HFFc6 (cell line): ENCODE measurements at regions not wholly inside any gene's neighbourhood (a gene's known extent, or its start where the extent isn't known, plus 50 kb on each side); places are given as distances from the start of the nearest gene placed in this dataset.

ENCODE experiments used
- DNase-seq: peaks from one replicate; pipeline ENCODE4 v3.0.0-alpha.2; 2018
- H3K27ac Mint-ChIP-seq: 2 replicates; pipeline ENCODE4 v1.8.0; 2020; ENCODE audit warnings: mild to moderate bottlenecking, mixed read lengths
- H3K27me3 Mint-ChIP-seq: 2 replicates; pipeline ENCODE4 v1.8.0; 2021; ENCODE audit warnings: mild to moderate bottlenecking, moderate library complexity, mixed read lengths; ENCODE audit not compliant: insufficient read depth
- H3K36me3 Mint-ChIP-seq: 2 replicates; pipeline ENCODE4 v1.8.0; 2021; ENCODE audit warnings: low read depth, mixed read lengths
- H3K4me1 Mint-ChIP-seq: 2 replicates; pipeline ENCODE4 v1.8.0; 2020; ENCODE audit warnings: low read depth, mixed read lengths
- H3K4me3 Mint-ChIP-seq: 2 replicates; pipeline ENCODE4 v1.8.0; 2020; ENCODE audit warnings: mild to moderate bottlenecking, moderate library complexity, mixed read lengths
- H3K9me3 Mint-ChIP-seq: 2 replicates; pipeline ENCODE4 v1.8.0; 2020; ENCODE audit warnings: mild to moderate bottlenecking, mixed read lengths
- CTCF ChIP-seq: fragments of 200-600 bp; sonication (generic); IDR thresholded peaks from 2 replicates; pipeline ENCODE4 v1.5.0; 2021; ENCODE audit warnings: antibody characterized with exemption, mild to moderate bottlenecking

- no peak overlapping the region for H3K27ac Mint-ChIP-seq
- peaks cover 27% of the 10 kb centered on the region for H3K9me3 Mint-ChIP-seq
- H3K27me3 Mint-ChIP-seq = no peaks in the 10 kb centered on the region
- DNase-seq = no peak
- TF ChIP-seq CTCF = no peak
- no peaks in the 10 kb centered on the region for H3K36me3 Mint-ChIP-seq
- H3K4me1 Mint-ChIP-seq = no peaks in the 10 kb centered on the region
- no peak overlapping the region for H3K4me3 Mint-ChIP-seq
Observed at GRCh38 chr6:91834813-91835212, 1247.9 kb upstream of the MAP3K7 start.

- H3K27me3 Mint-ChIP-seq = no peaks in the 10 kb centered on the region
- H3K9me3 Mint-ChIP-seq = peaks cover 41% of the 10 kb centered on the region
- 0 out of 2 replicates have a peak, but pooled peaks cover 5% of the 10 kb centered on the region for H3K36me3 Mint-ChIP-seq
- TF ChIP-seq CTCF = no peak
- no peaks in the 10 kb centered on the region for H3K4me1 Mint-ChIP-seq
- DNase-seq = no peak
- H3K4me3 Mint-ChIP-seq = no peak overlapping the region
- H3K27ac Mint-ChIP-seq = no peak overlapping the region
Observed at GRCh38 chr6:91827151-91827550, 1240.3 kb upstream of the MAP3K7 start.

GRCh38 chr6:91826128-91826527, 1239.3 kb upstream of the MAP3K7 start:
- Mint-ChIP-seq H3K9me3 (peaks cover 41% of the 10 kb centered on the region), H3K4me3 (no peak overlapping the region), H3K4me1 (no peaks in the 10 kb centered on the region), H3K36me3 (0 out of 2 replicates have a peak, but pooled peaks cover 5% of the 10 kb centered on the region), H3K27ac (no peak overlapping the region), H3K27me3 (no peaks in the 10 kb centered on the region)
- TF ChIP-seq CTCF = no peak
- no peak for DNase-seq

- H3K27me3 Mint-ChIP-seq = no peaks in the 10 kb centered on the region
- H3K4me3 Mint-ChIP-seq = no peak overlapping the region
- peaks cover 9% of the 10 kb centered on the region; the same call in 1 of the 2 replicates for H3K36me3 Mint-ChIP-seq
- peaks cover 46% of the 10 kb centered on the region for H3K9me3 Mint-ChIP-seq
- no peak for DNase-seq
- H3K4me1 Mint-ChIP-seq = no peaks in the 10 kb centered on the region
- no peak for TF ChIP-seq CTCF
- H3K27ac Mint-ChIP-seq = no peak overlapping the region
Observed at GRCh38 chr6:91824331-91824730, 1237.5 kb upstream of the MAP3K7 start.

GRCh38 chr6:91822581-91822980, 1235.7 kb upstream of the MAP3K7 start:
- no peak overlapping the region for H3K27ac Mint-ChIP-seq
- H3K27me3 Mint-ChIP-seq = no peaks in the 10 kb centered on the region
- peaks cover 47% of the 10 kb centered on the region for H3K9me3 Mint-ChIP-seq
- no peak for DNase-seq
- H3K36me3 Mint-ChIP-seq = peaks cover 9% of the 10 kb centered on the region; the same call in 1 of the 2 replicates
- no peaks in the 10 kb centered on the region for H3K4me1 Mint-ChIP-seq
- TF ChIP-seq CTCF = no peak
- no peak overlapping the region for H3K4me3 Mint-ChIP-seq

- no peaks in the 10 kb centered on the region for H3K4me1 Mint-ChIP-seq
- no peak overlapping the region for H3K27ac Mint-ChIP-seq
- no peaks in the 10 kb centered on the region for H3K27me3 Mint-ChIP-seq
- DNase-seq = no peak
- peaks cover 45% of the 10 kb centered on the region for H3K9me3 Mint-ChIP-seq
- peaks cover 4% of the 10 kb centered on the region; the same call in 1 of the 2 replicates for H3K36me3 Mint-ChIP-seq
- H3K4me3 Mint-ChIP-seq = no peak overlapping the region
- TF ChIP-seq CTCF = no peak
Observed at GRCh38 chr6:91816335-91816734, 1229.5 kb upstream of the MAP3K7 start.
